ENCODE measurements at regions not wholly inside any gene's neighbourhood (a gene's known extent, or its start where the extent isn't known, plus 50 kb on each side); places are given as distances from the start of the nearest gene placed in this dataset.

DNA sequence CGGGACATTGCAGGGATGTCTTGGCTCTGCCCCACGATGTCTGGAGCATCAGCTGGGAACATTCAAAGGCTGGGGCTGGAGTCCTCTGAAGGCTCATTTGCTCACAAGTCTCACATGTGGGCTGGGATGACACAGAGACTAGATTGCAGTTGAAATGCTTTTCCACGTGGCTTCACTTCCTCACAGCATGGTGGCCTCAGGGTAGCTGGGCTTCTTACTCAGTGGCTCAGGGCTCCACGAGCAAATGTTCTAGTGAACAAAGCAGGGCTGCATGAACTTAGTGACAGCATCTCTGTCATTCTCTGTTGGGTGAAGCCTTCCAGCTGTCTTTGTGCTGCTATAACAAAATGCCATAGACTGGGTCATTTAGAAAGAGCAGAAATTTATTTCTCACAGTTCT is 247.0 kb upstream of the POU3F1 start:
- no peak overlapping the region for H3K27ac ChIP-seq (ENCODE audit: low read depth, low read length, severe bottlenecking)
- no peak overlapping the region for H3K4me3 ChIP-seq (ENCODE audit: extremely low read depth, insufficient read depth, low read length, poor library complexity, severe bottlenecking)
- no peaks in the 10 kb centered on the region for H3K9me3 ChIP-seq (ENCODE audit: control insufficient read depth, low read length)
- 83 to 89% methylated on average over 4 of the region's 4 CpGs for WGBS, 2 experiments (ENCODE audit: insufficient coverage in 2 of 2)
- no peaks in the 10 kb centered on the region for H3K36me3 ChIP-seq (ENCODE audit: control insufficient read depth, insufficient read depth, low read length)
- no peaks in the 10 kb centered on the region for H3K4me1 ChIP-seq (ENCODE audit: control insufficient read depth, insufficient read depth, low read length, poor library complexity, severe bottlenecking)

GRCh38 chr1:38292969-38293368 is 246.4 kb upstream of the POU3F1 start:
- Histone ChIP-seq H3K4me3 (ENCODE audit: extremely low read depth, insufficient read depth, low read length, poor library complexity, severe bottlenecking) (no peak overlapping the region), H3K9me3 (ENCODE audit: control insufficient read depth, low read length) (no peaks in the 10 kb centered on the region), H3K36me3 (ENCODE audit: control insufficient read depth, insufficient read depth, low read length) (no peaks in the 10 kb centered on the region), H3K27ac (ENCODE audit: low read depth, low read length, severe bottlenecking) (no peak overlapping the region), H3K4me1 (ENCODE audit: control insufficient read depth, insufficient read depth, low read length, poor library complexity, severe bottlenecking) (no peaks in the 10 kb centered on the region)
- WGBS, 2 experiments (ENCODE audit: insufficient coverage in 2 of 2): 80 to 100% methylated on average over 2 of the region's 3 CpGs

GRCh38 chr1:38291906-38292521 is 245.4 kb upstream of the POU3F1 start:
- Histone ChIP-seq H3K9me3 (ENCODE audit: control insufficient read depth, low read length) (no peaks in the 10 kb centered on the region), H3K4me1 (ENCODE audit: control insufficient read depth, insufficient read depth, low read length, poor library complexity, severe bottlenecking) (no peaks in the 10 kb centered on the region), H3K27ac (ENCODE audit: low read depth, low read length, severe bottlenecking) (no peak overlapping the region), H3K4me3 (ENCODE audit: extremely low read depth, insufficient read depth, low read length, poor library complexity, severe bottlenecking) (no peak overlapping the region), H3K36me3 (ENCODE audit: control insufficient read depth, insufficient read depth, low read length) (no peaks in the 10 kb centered on the region)
- 21 to 24% methylated on average over 22 to 23 of the region's 26 CpGs for WGBS, 2 experiments (ENCODE audit: insufficient coverage in 2 of 2)

GRCh38 chr1:38291336-38291735 is 244.7 kb upstream of the POU3F1 start:
- no peak overlapping the region for H3K27ac ChIP-seq (ENCODE audit: low read depth, low read length, severe bottlenecking)
- no peaks in the 10 kb centered on the region for H3K4me1 ChIP-seq (ENCODE audit: control insufficient read depth, insufficient read depth, low read length, poor library complexity, severe bottlenecking)
- 57 to 60% methylated on average over 1 of the region's 3 CpGs for WGBS, 2 experiments (ENCODE audit: insufficient coverage in 2 of 2)
- no peaks in the 10 kb centered on the region for H3K9me3 ChIP-seq (ENCODE audit: control insufficient read depth, low read length)
- H3K4me3 ChIP-seq (ENCODE audit: extremely low read depth, insufficient read depth, low read length, poor library complexity, severe bottlenecking): no peak overlapping the region
- no peaks in the 10 kb centered on the region for H3K36me3 ChIP-seq (ENCODE audit: control insufficient read depth, insufficient read depth, low read length)

GRCh38 chr1:38289034-38289433 is 242.4 kb upstream of the POU3F1 start:
- no peaks in the 10 kb centered on the region for H3K4me1 ChIP-seq (ENCODE audit: control insufficient read depth, insufficient read depth, low read length, poor library complexity, severe bottlenecking)
- no peaks in the 10 kb centered on the region for H3K9me3 ChIP-seq (ENCODE audit: control insufficient read depth, low read length)
- no peaks in the 10 kb centered on the region for H3K36me3 ChIP-seq (ENCODE audit: control insufficient read depth, insufficient read depth, low read length)
- WGBS, 2 experiments (ENCODE audit: insufficient coverage in 2 of 2): no CpG with 5 or more reads among the region's 1 CpG
- H3K27ac ChIP-seq (ENCODE audit: low read depth, low read length, severe bottlenecking): no peak overlapping the region
- no peak overlapping the region for H3K4me3 ChIP-seq (ENCODE audit: extremely low read depth, insufficient read depth, low read length, poor library complexity, severe bottlenecking)

- Histone ChIP-seq H3K36me3 (ENCODE audit: control insufficient read depth, insufficient read depth, low read length) (no peaks in the 10 kb centered on the region), H3K4me3 (ENCODE audit: extremely low read depth, insufficient read depth, low read length, poor library complexity, severe bottlenecking) (no peak overlapping the region), H3K4me1 (ENCODE audit: control insufficient read depth, insufficient read depth, low read length, poor library complexity, severe bottlenecking) (no peaks in the 10 kb centered on the region), H3K27ac (ENCODE audit: low read depth, low read length, severe bottlenecking) (no peak overlapping the region), H3K9me3 (ENCODE audit: control insufficient read depth, low read length) (no peaks in the 10 kb centered on the region)
- 44% methylated on average over 1 of the region's 3 CpGs for WGBS, 2 experiments (ENCODE audit: insufficient coverage in 2 of 2)
These were observed 241.0 kb upstream of the POU3F1 start for GRCh38 chr1:38287547-38287946.

GRCh38 chr1:38287036-38287435 is 240.4 kb upstream of the POU3F1 start:
- no peaks in the 10 kb centered on the region for H3K9me3 ChIP-seq (ENCODE audit: control insufficient read depth, low read length)
- WGBS, 2 experiments (ENCODE audit: insufficient coverage in 2 of 2): 70% methylated on average over 2 of the region's 2 CpGs; no CpG with 5 or more reads in 1 of the 2 experiments
- H3K27ac ChIP-seq (ENCODE audit: low read depth, low read length, severe bottlenecking): no peak overlapping the region
- H3K4me1 ChIP-seq (ENCODE audit: control insufficient read depth, insufficient read depth, low read length, poor library complexity, severe bottlenecking): no peaks in the 10 kb centered on the region
- no peaks in the 10 kb centered on the region for H3K36me3 ChIP-seq (ENCODE audit: control insufficient read depth, insufficient read depth, low read length)
- no peak overlapping the region for H3K4me3 ChIP-seq (ENCODE audit: extremely low read depth, insufficient read depth, low read length, poor library complexity, severe bottlenecking)

DNA sequence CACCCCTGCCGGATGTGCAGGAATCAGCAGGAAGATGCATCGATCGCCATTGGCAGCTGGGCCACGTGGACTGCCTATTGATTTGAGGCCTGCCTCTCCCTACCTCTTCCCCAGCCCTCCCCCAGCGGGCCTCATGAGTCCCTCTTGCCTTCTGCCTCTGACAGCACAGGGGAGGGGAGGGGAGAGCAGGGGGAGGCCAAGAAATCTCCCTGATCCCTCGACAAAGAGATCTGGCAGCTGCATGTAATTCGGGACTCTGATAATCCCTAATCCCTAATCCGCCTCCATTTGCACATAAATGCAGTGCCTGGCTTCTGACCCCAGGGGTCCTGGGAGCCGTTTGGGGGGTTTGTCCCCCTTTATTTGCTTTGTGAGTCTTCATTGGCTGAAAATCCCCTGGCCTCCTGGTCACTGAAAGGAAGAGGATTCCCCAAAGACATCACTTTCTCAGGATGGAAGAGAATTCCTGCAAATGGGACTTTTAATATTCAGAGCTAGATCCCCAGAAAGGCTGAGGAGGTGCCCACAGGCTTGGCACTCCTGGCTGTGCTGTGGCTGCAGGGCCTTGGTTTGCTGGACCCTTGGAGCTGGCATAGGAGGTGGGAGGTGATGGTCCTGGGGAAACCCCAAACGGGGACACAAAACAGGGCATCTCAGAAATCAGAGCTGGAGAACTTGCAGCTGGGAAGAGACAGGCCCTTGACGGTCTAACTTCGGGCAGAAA is 239.4 kb upstream of the POU3F1 start:
- H3K4me1 ChIP-seq (ENCODE audit: control insufficient read depth, insufficient read depth, low read length, poor library complexity, severe bottlenecking): no peaks in the 10 kb centered on the region
- no peaks in the 10 kb centered on the region for H3K36me3 ChIP-seq (ENCODE audit: control insufficient read depth, insufficient read depth, low read length)
- H3K4me3 ChIP-seq (ENCODE audit: extremely low read depth, insufficient read depth, low read length, poor library complexity, severe bottlenecking): no peak overlapping the region
- 20 to 58% methylated on average over 4 to 9 of the region's 12 CpGs for WGBS, 2 experiments (ENCODE audit: insufficient coverage in 2 of 2)
- no peak overlapping the region for H3K27ac ChIP-seq (ENCODE audit: low read depth, low read length, severe bottlenecking)
- no peaks in the 10 kb centered on the region for H3K9me3 ChIP-seq (ENCODE audit: control insufficient read depth, low read length)

DNA sequence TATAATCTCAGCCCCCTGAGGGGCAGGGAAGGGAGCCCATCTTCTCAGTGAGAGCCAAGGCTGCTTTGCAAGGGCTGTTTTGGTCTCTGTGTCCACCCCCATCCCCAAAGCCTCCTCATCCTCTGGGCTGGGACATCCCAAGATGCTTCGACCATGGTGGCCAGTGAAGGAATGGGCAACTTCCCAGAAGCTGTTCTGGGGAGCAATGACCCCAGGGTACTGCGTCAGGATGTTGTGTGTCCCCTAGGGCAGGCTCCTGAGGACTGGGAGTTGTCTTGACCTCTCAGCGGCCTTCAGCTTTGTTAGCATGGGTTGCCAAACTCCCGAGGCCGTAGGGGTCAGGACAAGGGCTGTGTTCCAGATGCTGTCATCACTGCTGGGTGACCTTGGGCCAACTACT is 238.4 kb upstream of the POU3F1 start:
- no peaks in the 10 kb centered on the region for H3K4me1 ChIP-seq (ENCODE audit: control insufficient read depth, insufficient read depth, low read length, poor library complexity, severe bottlenecking)
- no peaks in the 10 kb centered on the region for H3K9me3 ChIP-seq (ENCODE audit: control insufficient read depth, low read length)
- H3K36me3 ChIP-seq (ENCODE audit: control insufficient read depth, insufficient read depth, low read length): no peaks in the 10 kb centered on the region
- H3K4me3 ChIP-seq (ENCODE audit: extremely low read depth, insufficient read depth, low read length, poor library complexity, severe bottlenecking): no peak overlapping the region
- 83 to 97% methylated on average over 4 to 5 of the region's 5 CpGs for WGBS, 2 experiments (ENCODE audit: insufficient coverage in 2 of 2)
- no peak overlapping the region for H3K27ac ChIP-seq (ENCODE audit: low read depth, low read length, severe bottlenecking)

- H3K36me3 ChIP-seq (ENCODE audit: control insufficient read depth, insufficient read depth, low read length): no peaks in the 10 kb centered on the region
- 83 to 88% methylated on average over 13 to 14 of the region's 14 CpGs for WGBS, 2 experiments (ENCODE audit: insufficient coverage in 2 of 2)
- H3K9me3 ChIP-seq (ENCODE audit: control insufficient read depth, low read length): peaks cover 8% of the 10 kb centered on the region
- no peak overlapping the region for H3K4me3 ChIP-seq (ENCODE audit: extremely low read depth, insufficient read depth, low read length, poor library complexity, severe bottlenecking)
- H3K4me1 ChIP-seq (ENCODE audit: control insufficient read depth, insufficient read depth, low read length, poor library complexity, severe bottlenecking): no peaks in the 10 kb centered on the region
- H3K27ac ChIP-seq (ENCODE audit: low read depth, low read length, severe bottlenecking): no peak overlapping the region
These were observed 237.3 kb upstream of the POU3F1 start for GRCh38 chr1:38283696-38284470.

DNA sequence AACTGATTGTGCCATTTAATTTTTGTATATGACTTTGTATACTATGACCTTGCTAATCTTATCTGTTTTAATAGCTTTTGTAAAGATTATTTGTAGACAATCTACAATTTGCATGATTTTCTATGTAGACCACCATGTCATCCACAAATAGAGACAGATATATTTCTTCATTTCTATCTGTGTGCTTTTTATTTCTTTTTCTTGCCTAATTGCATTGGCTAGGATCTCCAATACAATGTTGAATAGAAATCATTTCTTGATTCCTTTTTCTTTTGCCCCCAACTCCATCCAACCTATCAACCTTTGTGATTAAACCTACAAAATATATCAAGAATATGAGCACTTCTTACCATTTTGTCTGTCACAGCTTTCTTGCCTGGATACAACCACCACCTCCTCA is 232.6 kb upstream of the POU3F1 start:
- H3K36me3 ChIP-seq (ENCODE audit: control insufficient read depth, insufficient read depth, low read length): no peaks in the 10 kb centered on the region
- H3K4me1 ChIP-seq (ENCODE audit: control insufficient read depth, insufficient read depth, low read length, poor library complexity, severe bottlenecking): peaks cover 7% of the 10 kb centered on the region
- H3K9me3 ChIP-seq (ENCODE audit: control insufficient read depth, low read length): peaks cover 8% of the 10 kb centered on the region
- H3K4me3 ChIP-seq (ENCODE audit: extremely low read depth, insufficient read depth, low read length, poor library complexity, severe bottlenecking): no peak overlapping the region
- no peak overlapping the region for H3K27ac ChIP-seq (ENCODE audit: low read depth, low read length, severe bottlenecking)
